GM10266 (cell line): ENCODE measurements at regions not wholly inside any gene's neighbourhood (a gene's known extent, or its start where the extent isn't known, plus 50 kb on each side); places are given as distances from the start of the nearest gene placed in this dataset.

ENCODE experiments used
- DNase-seq: peaks from one replicate; pipeline ENCODE4 v3.0.0; 2012; ENCODE audit errors: extremely low spot score
- CTCF ChIP-seq: IDR thresholded peaks from 2 replicates; pipeline ENCODE4 v1.5.1; 2012; ENCODE audit warnings: mild to moderate bottlenecking, low read depth; ENCODE audit not compliant: control insufficient read depth, insufficient read depth; ENCODE audit errors: missing control alignments

- no peak for TF ChIP-seq CTCF
Measured at GRCh38 chr2:226139759-226140158, 659.9 kb downstream of the IRS1 start.

GRCh38 chr2:226137201-226137811, 662.3 kb downstream of the IRS1 start:
- TF ChIP-seq CTCF = no peak
- DNase-seq = no peak

More at GRCh38 chr2:226139759-226140158, 659.9 kb downstream of the IRS1 start:
- DNase-seq = no peak

GRCh38 chr2:226136739-226137138, 662.9 kb downstream of the IRS1 start:
- no peak for TF ChIP-seq CTCF
- DNase-seq = no peak

GRCh38 chr2:226135861-226136548, 663.6 kb downstream of the IRS1 start:
- no peak for DNase-seq
- no peak for TF ChIP-seq CTCF

- TF ChIP-seq CTCF = no peak
- DNase-seq = no peak
Measured at GRCh38 chr2:226132323-226133215, 667.1 kb downstream of the IRS1 start.

GRCh38 chr2:226131299-226131784, 668.3 kb downstream of the IRS1 start:
- TF ChIP-seq CTCF = no peak
- no peak for DNase-seq

GRCh38 chr2:226130192-226130591, 669.4 kb downstream of the IRS1 start:
- no peak for TF ChIP-seq CTCF
- no peak for DNase-seq
